ENCODE measurements at regions not wholly inside any gene's neighbourhood (a gene's known extent, or its start where the extent isn't known, plus 50 kb on each side); places are given as distances from the start of the nearest gene placed in this dataset.

GRCh38 chr4:156137679-156138473, 184.2 kb upstream of the CTSO start:
- TF ChIP-seq CTCF (IDR thresholded peaks at IDR 0.05), result no peak
- no peak for TF ChIP-seq POLR2A (IDR thresholded peaks at IDR 0.05)

Measured in esophagus squamous epithelium (tissue), 4 donors.